Brain pericyte (primary cell): ENCODE measurements at regions not wholly inside any gene's neighbourhood (a gene's known extent, or its start where the extent isn't known, plus 50 kb on each side); places are given as distances from the start of the nearest gene placed in this dataset.

Experiments used
- DNase-seq: peaks from one replicate; pipeline ENCODE4 v3.0.0-alpha.2; 2012; ENCODE audit warnings: low read depth, low spot score

DNA sequence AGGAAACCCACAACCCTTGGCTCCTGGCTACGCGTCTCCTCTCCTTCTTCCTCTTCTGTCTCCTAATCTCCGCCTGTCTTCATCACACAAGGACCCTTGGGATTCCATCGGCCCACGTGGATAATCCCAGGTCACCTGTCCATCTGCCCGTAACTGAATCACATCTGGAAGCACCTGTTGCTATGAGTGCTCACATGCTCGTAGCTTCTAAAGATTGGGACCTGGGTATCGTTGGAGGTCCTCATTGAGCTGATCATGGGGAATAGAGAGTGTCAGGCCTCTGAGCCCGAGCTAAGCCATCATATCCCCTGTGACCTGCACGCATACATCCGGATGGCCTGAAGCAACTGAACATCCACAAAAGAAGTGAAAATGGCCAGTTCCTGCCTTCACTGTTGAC is 175.4 kb downstream of the SHOX start:
- no peak for DNase-seq

- DNase-seq: no peak
These were observed 174.6 kb downstream of the SHOX start for GRCh38 chrX:805103-805670.

- DNase-seq: no peak
These were observed 172.3 kb downstream of the SHOX start for GRCh38 chrX:802846-803245.

DNA sequence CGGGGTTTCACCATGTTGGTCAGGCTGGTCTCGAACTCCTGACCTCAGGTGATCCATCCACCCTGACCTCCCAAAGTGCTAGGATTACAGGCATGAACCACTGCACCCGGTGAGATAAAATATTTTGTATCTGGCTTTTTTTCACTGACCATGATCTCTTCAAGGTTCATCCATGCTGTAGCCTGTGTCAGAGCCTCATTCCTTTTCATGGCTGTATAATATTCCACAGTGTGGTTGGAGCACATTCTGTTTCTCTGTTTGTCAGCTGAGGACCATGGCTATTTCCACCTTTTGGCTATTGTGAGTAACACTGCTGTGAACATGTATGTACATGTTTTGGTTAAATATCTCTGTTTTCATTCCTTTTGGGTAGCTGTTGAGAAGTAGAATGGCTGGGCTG is 169.2 kb downstream of the SHOX start:
- DNase-seq: no peak

- DNase-seq: no peak
These were observed 163.7 kb downstream of the SHOX start for GRCh38 chrX:794311-794710.

GRCh38 chrX:793216-793770 is 162.7 kb downstream of the SHOX start:
- DNase-seq: no peak

GRCh38 chrX:791479-792034 is 161.0 kb downstream of the SHOX start:
- DNase-seq: no peak

- DNase-seq: no peak
These were observed 160.3 kb downstream of the SHOX start for GRCh38 chrX:790783-791360.

- DNase-seq: no peak
These were observed 159.5 kb downstream of the SHOX start for GRCh38 chrX:790041-790506.

DNA sequence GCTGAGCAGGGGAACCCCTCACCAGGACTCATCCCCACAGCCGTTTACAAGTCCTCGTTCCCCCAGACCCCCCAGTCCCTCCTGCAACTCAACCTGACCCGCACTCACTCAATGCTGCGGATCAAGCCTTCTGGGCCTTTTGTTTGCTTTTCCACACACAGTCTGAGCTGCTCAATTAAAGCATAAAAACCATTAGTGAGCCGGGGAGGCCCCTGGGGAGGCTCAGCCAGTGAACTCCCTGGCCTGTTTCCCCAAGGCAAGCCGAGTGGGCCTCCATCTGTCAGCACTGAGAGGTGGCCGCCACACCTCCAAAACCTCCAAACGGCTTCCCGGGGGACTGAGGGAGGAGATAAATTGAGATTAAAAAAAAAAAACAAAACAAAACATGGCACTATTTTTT is 158.5 kb downstream of the SHOX start:
- no peak for DNase-seq

DNA sequence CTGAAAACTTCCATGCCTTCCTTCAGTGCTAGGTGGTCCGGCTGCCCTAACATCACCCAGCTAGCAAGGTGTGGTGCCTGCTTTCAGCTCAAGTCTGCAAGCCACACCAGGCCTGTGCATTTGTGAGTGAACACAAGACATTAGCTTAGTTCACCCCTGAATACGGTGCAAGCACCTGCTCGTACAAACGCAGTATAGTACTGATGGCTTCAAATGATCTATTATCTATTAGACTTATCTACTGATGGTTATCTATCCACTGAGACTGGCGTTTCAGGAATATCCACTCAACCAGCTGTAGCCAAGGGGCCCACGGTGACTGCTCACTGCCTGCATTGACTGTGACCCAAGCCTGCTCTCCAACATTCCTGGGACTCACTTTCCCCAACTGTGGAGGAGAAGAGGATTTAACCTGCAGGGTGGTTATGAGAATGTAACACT is 155.9 kb downstream of the SHOX start:
- DNase-seq: no peak

GRCh38 chrX:784829-785228 is 154.2 kb downstream of the SHOX start:
- no peak for DNase-seq

GRCh38 chrX:781224-782204 is 150.9 kb downstream of the SHOX start:
- no peak for DNase-seq

DNA sequence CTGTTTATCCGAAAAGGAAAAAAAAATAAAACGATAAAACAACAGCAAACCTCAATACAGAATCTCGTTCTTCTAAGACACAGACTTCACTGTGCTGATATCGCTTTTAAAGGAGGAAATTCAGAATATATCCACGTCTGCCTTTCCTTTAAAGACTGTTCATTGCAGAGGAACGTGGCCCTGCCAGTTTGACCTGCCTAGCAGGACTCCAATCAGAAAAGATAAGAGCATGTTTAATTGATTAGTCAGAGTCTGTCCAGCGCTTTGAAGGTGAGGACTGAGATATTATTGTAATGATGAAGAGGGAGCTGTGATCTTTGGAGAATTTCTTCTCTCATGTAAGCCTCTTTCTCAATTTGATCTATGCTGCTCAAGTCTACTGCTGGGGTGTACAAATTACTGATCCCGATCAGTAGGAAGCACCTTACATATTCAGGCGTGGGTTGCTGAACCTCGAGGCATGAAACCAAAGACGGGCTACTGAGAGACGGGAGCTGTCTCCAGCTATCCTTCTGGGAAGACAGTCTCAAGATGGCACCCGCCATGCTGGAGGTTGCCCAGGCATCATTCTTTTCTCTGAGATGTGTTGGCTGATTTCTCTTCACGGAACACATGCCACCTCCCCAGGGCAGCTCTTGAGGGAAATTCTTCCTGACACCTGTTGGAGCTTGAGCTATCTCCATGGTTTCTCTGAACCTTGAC is 146.1 kb downstream of the SHOX start:
- no peak for DNase-seq

GRCh38 chrX:776061-776460 is 145.5 kb downstream of the SHOX start:
- DNase-seq: no peak

- no peak for DNase-seq
These were observed 143.9 kb downstream of the SHOX start for GRCh38 chrX:774536-774935.

- no peak for DNase-seq
These were observed 142.9 kb downstream of the SHOX start for GRCh38 chrX:773292-774025.

DNA sequence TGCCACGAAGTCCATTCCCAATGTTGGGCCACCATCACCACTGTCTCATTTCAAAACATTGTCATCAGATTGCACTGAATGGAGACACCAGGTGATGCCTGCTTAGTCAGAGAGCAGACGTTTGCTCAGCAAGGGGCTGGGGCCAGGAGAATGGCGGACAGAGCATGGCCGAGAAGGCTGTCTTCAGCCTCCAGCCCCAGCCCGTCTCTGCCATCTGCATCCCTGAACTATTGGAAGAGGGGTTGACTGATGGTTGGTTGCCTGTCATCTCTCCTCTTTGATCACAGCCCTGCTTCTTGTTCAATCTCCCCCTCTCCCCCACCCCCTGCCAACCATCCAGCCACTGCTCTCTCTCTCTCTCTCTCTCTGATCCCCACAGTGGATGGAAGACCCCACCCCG is 140.9 kb downstream of the SHOX start:
- DNase-seq: no peak

GRCh38 chrX:769796-770195 is 139.2 kb downstream of the SHOX start:
- no peak for DNase-seq

DNA sequence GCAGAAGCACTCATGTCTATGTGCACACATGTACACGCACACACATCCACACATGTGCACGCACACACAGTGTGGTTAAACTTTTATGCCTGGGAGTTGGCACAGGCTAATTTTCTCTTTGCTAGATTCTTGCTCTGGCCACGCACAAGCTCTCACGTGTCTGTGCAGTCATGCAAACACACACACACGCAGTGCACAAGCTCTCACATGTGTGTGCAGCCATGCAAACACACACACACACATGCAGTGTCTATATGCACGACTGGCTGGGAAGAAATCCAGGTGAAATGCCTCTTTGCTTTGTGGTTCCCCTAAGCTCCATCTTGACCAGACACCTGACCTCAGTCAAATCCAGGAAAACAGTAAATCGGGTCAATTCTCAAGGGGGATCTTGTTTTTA is 138.0 kb downstream of the SHOX start:
- DNase-seq: no peak

- no peak for DNase-seq
These were observed 128.3 kb downstream of the SHOX start for GRCh38 chrX:758917-759316.
